HEK293 (cell line): ENCODE measurements at regions not wholly inside any gene's neighbourhood (a gene's known extent, or its start where the extent isn't known, plus 50 kb on each side); places are given as distances from the start of the nearest gene placed in this dataset.

Source experiments
- CTCF ChIA-PET: fragments of 350-600 bp; formaldehyde crosslinking; extraction: SDS; loops from one replicate; lab custom pipeline; 2021; ENCODE audit warnings: antibody characterized with exemption; lab: Yijun Ruan, JAX
- POLR2A ChIA-PET: fragments of 300-600 bp; formaldehyde crosslinking; extraction: SDS; loops from one replicate; lab custom pipeline; 2020; ENCODE audit warnings: antibody characterized with exemption, inconsistent platforms; lab: Yijun Ruan, JAX
- H3K27ac ChIP-seq: fragments of 200-500 bp; sonication (Bioruptor generic); 2 replicates; pipeline ENCODE4 v1.5.1; 2014; ENCODE audit warnings: low read depth, low read length, control low read depth, inconsistent platforms; ENCODE audit errors: extremely low read depth
- H3K36me3 ChIP-seq, 2 experiments: fragments of 200-500 bp in 1 of 2; sonication (Bioruptor generic) in 1 of 2; 1 replicate in 1 of 2; 2 replicates in 1 of 2; pipeline ENCODE4 v1.5.1; 2014 to 2017; ENCODE audit warnings: inconsistent platforms in 2 of 2, low read length in 2 of 2; ENCODE audit not compliant: control insufficient read depth in 2 of 2, insufficient read depth in 1 of 2
- H3K4me1 ChIP-seq: fragments of 200-500 bp; sonication (Bioruptor generic); 2 replicates; pipeline ENCODE4 v1.5.1; 2014; ENCODE audit warnings: mild to moderate bottlenecking, low read length, inconsistent platforms; ENCODE audit not compliant: control insufficient read depth, insufficient read depth
- H3K4me3 ChIP-seq: 2 replicates; pipeline ENCODE4 v1.5.1; 2011; ENCODE audit warnings: low read depth, mild to moderate bottlenecking, control low read depth, low read length, moderate library complexity
- H3K9me3 ChIP-seq: fragments of 200-500 bp; sonication (Bioruptor generic); 2 replicates; pipeline ENCODE4 v1.5.1; 2014; ENCODE audit warnings: low read depth, low read length, inconsistent platforms; ENCODE audit not compliant: control insufficient read depth, insufficient read depth
- GLI4 ChIP-seq: fragments of 450-650 bp; formaldehyde crosslinking; IDR thresholded peaks from 2 replicates; pipeline ENCODE4 v1.5.1; 2016; ENCODE audit warnings: missing biosample characterization, missing genetic modification characterization
- HOXC10 ChIP-seq: sonication (generic); formaldehyde crosslinking; IDR thresholded peaks from 2 replicates; pipeline ENCODE4 v1.8.1; 2023; ENCODE audit warnings: mild to moderate bottlenecking, missing genetic modification reagents
- HOXD13 ChIP-seq: sonication (generic); formaldehyde crosslinking; IDR thresholded peaks from 2 replicates; pipeline ENCODE4 v1.8.0; 2022; ENCODE audit warnings: missing genetic modification reagents, borderline replicate concordance
- PATZ1 ChIP-seq: fragments of 450-650 bp; formaldehyde crosslinking; IDR thresholded peaks from 2 replicates; pipeline ENCODE4 v1.5.1; 2016; ENCODE audit warnings: missing biosample characterization, missing genetic modification characterization
- SP3 ChIP-seq: fragments of 450-650 bp; formaldehyde crosslinking; IDR thresholded peaks from 2 replicates; pipeline ENCODE4 v1.5.1; 2016; ENCODE audit warnings: missing biosample characterization, missing genetic modification characterization
- ZBTB21 ChIP-seq: fragments of 450-650 bp; formaldehyde crosslinking; IDR thresholded peaks from 2 replicates; pipeline ENCODE4 v1.5.1; 2017; ENCODE audit warnings: missing biosample characterization, missing genetic modification characterization
- ZBTB7A ChIP-seq: fragments of 450-650 bp; formaldehyde crosslinking; IDR thresholded peaks from 2 replicates; pipeline ENCODE4 v1.5.1; 2016; ENCODE audit warnings: low read depth, missing biosample characterization, missing genetic modification characterization
- ZFP3 ChIP-seq: fragments of 450-650 bp; formaldehyde crosslinking; IDR thresholded peaks from 2 replicates; pipeline ENCODE4 v1.5.1; 2016; ENCODE audit warnings: low read depth, missing biosample characterization, missing genetic modification characterization
- ZNF114 ChIP-seq: fragments of 450-650 bp; formaldehyde crosslinking; IDR thresholded peaks from 2 replicates; pipeline ENCODE4 v1.5.0; 2017; ENCODE audit warnings: missing biosample characterization, missing genetic modification characterization
- ZNF133 ChIP-seq: fragments of 450-650 bp; formaldehyde crosslinking; IDR thresholded peaks from 2 replicates; pipeline ENCODE4 v1.5.1; 2016; ENCODE audit warnings: missing biosample characterization, missing genetic modification characterization
- ZNF24 ChIP-seq: fragments of 450-650 bp; formaldehyde crosslinking; IDR thresholded peaks from 2 replicates; pipeline ENCODE4 v1.5.1; 2016; ENCODE audit warnings: missing biosample characterization, missing genetic modification characterization
- ZNF560 ChIP-seq: fragments of 450-650 bp; formaldehyde crosslinking; IDR thresholded peaks from 2 replicates; pipeline ENCODE4 v1.5.1; 2017; ENCODE audit warnings: missing biosample characterization, missing genetic modification characterization, borderline replicate concordance
- ZNF596 ChIP-seq: fragments of 450-650 bp; IDR thresholded peaks from 2 replicates; pipeline ENCODE4 v1.5.0; 2018; ENCODE audit warnings: missing biosample characterization, mild to moderate bottlenecking, missing genetic modification characterization, moderate library complexity
- ZNF621 ChIP-seq: fragments of 450-650 bp; formaldehyde crosslinking; IDR thresholded peaks from 2 replicates; pipeline ENCODE4 v1.5.1; 2017; ENCODE audit warnings: missing biosample characterization, missing genetic modification characterization
- ZNF623 ChIP-seq: fragments of 450-650 bp; formaldehyde crosslinking; IDR thresholded peaks from 2 replicates; pipeline ENCODE4 v1.5.1; 2016; ENCODE audit warnings: missing biosample characterization, missing genetic modification characterization
- ZNF624 ChIP-seq: fragments of 450-650 bp; formaldehyde crosslinking; IDR thresholded peaks from 2 replicates; pipeline ENCODE4 v1.5.1; 2017; ENCODE audit warnings: missing biosample characterization, missing genetic modification characterization
- ZNF629 ChIP-seq: fragments of 450-650 bp; formaldehyde crosslinking; IDR thresholded peaks from 2 replicates; pipeline ENCODE4 v1.5.1; 2017; ENCODE audit warnings: missing biosample characterization, missing genetic modification characterization
- ZNF654 ChIP-seq: fragments of 450-650 bp; formaldehyde crosslinking; IDR thresholded peaks from 2 replicates; pipeline ENCODE4 v1.5.1; 2016; ENCODE audit warnings: low read depth, missing biosample characterization, missing genetic modification characterization
- ZSCAN23 ChIP-seq: fragments of 450-650 bp; formaldehyde crosslinking; IDR thresholded peaks from 2 replicates; pipeline ENCODE4 v1.5.1; 2016; ENCODE audit warnings: missing biosample characterization, missing genetic modification characterization
- ZSCAN30 ChIP-seq: fragments of 450-650 bp; IDR thresholded peaks from 2 replicates; pipeline ENCODE4 v1.5.1; 2018; ENCODE audit warnings: missing biosample characterization, mild to moderate bottlenecking, missing genetic modification characterization, moderate library complexity
- TF ChIP-seq, protein P1 (sequence below): fragments of 450-650 bp; formaldehyde crosslinking; IDR thresholded peaks from 2 replicates; pipeline ENCODE4 v1.5.1; 2017; ENCODE audit warnings: missing biosample characterization, missing genetic modification characterization
- TF ChIP-seq, protein P2 (sequence below): fragments of 450-650 bp; formaldehyde crosslinking; IDR thresholded peaks from 2 replicates; pipeline ENCODE4 v1.5.1; 2017; ENCODE audit warnings: missing biosample characterization, missing genetic modification characterization
- TF ChIP-seq, protein P3 (sequence below): fragments of 450-650 bp; formaldehyde crosslinking; IDR thresholded peaks from 2 replicates; pipeline ENCODE4 v1.5.1; 2016; ENCODE audit warnings: missing biosample characterization, missing genetic modification characterization

GRCh38 chr2:42854207-42854818 is 61.9 kb upstream of the HAAO start:
- Histone ChIP-seq H3K27ac (no peak overlapping the region), H3K36me3 (no peaks in the 10 kb centered on the region), H3K9me3 (no peaks in the 10 kb centered on the region)
- CTCF ChIA-PET = no interaction called here
- no peak for TF ChIP-seq ZNF596 (tag by site-specific recombination)
- TF ChIP-seq, all 188 proteins: peak for 0
- Histone ChIP-seq H3K4me3 (no peak overlapping the region), H3K4me1 (no peaks in the 10 kb centered on the region)
- POLR2A ChIA-PET = no interaction called here

DNA sequence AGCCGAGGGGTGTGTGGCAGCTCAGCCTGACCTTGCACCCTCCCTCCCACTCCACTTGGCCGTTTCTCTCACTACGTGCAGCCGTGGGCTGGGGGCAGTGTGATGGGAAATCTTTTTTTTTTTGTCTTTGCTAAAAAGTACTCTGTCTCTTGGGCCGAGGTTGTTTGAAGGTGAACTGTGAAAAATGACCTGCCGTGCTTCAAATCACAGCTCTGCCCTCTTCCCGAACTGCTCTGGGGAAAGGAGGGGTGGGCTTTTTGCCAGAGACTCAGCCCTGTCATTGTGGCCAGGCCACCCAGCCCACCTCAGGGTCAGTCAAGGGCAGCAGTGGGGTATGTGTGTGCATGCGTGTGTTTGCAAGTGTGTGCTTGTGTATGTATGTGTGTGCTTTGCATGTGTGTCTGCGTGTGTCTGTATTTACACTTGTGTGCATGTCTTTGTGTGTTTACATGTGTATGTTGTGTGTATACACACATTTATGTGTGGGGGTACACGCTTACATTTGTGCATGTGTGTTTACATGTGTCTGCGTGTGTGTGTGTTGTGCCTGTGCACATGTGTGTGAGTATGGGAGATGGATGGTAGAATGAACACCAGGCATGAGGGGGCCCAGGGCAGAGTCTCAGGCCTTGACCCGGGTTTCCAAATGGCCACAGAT is 61.3 kb upstream of the HAAO start:
- Histone ChIP-seq H3K4me3 (no peak overlapping the region), H3K27ac (no peak overlapping the region), H3K36me3 (no peaks in the 10 kb centered on the region), H3K4me1 (no peaks in the 10 kb centered on the region), H3K9me3 (no peaks in the 10 kb centered on the region)
- ChIA-PET CTCF (interaction anchor here (0.5 kb wide), 1 partner anchor 226 kb away, joined by 3 read pairs; no protein-coding TSS in a partner anchor), POLR2A (no interaction called here)
- TF ChIP-seq ZNF621 (no peak), ZNF24 (no peak)
- TF ChIP-seq, protein P1, sequence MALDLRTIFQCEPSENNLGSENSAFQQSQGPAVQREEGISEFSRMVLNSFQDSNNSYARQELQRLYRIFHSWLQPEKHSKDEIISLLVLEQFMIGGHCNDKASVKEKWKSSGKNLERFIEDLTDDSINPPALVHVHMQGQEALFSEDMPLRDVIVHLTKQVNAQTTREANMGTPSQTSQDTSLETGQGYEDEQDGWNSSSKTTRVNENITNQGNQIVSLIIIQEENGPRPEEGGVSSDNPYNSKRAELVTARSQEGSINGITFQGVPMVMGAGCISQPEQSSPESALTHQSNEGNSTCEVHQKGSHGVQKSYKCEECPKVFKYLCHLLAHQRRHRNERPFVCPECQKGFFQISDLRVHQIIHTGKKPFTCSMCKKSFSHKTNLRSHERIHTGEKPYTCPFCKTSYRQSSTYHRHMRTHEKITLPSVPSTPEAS (tag by site-specific recombination) = peak; percentile 65

DNA sequence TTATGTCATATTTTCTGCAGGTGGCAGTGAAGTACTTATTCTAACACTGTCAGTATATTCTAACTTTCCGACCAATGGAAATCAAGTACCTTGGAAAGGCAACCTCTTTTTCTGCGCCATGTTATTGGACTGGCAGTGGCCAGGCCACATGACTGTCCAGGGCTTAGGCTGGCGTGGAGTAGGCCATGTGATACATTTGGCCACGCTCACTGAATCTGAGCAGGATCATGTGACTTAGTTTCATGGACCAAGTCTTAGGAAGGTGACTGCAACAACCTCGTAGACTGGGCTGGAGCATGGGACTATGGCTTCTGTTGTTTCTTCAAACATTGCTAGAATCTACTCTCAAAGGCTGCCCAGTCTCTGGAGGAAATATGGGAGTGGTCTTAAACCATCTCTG is 60.4 kb upstream of the HAAO start:
- H3K4me1 ChIP-seq = no peaks in the 10 kb centered on the region
- no peaks in the 10 kb centered on the region for H3K36me3 ChIP-seq
- no peak overlapping the region for H3K4me3 ChIP-seq
- H3K27ac ChIP-seq = no peak overlapping the region
- ChIA-PET POLR2A (no interaction called here), CTCF (interaction anchor here (0.6 kb wide), 1 partner anchor 690 kb away, joined by 4 read pairs; no protein-coding TSS in a partner anchor)
- H3K9me3 ChIP-seq = no peaks in the 10 kb centered on the region
- TF ChIP-seq HOXC10 (CRISPR knock-in tag) (no peak), GLI4 (tag by site-specific recombination) (no peak), ZSCAN30 (no peak), ZSCAN23 (tag by site-specific recombination) (no peak), ZBTB21 (tag by site-specific recombination) (no peak), ZNF624 (no peak), ZNF654 (no peak), ZNF560 (tag by site-specific recombination) (no peak), HOXD13 (CRISPR knock-in tag) (no peak), ZNF133 (no peak), PATZ1 (tag by site-specific recombination) (no peak), ZFP3 (tag by site-specific recombination) (no peak), ZNF114 (tag by site-specific recombination) (no peak), ZBTB7A (tag by site-specific recombination) (no peak), ZNF629 (tag by site-specific recombination) (no peak), SP3 (tag by site-specific recombination) (no peak), ZNF623 (tag by site-specific recombination) (no peak)
- TF ChIP-seq, protein P2, sequence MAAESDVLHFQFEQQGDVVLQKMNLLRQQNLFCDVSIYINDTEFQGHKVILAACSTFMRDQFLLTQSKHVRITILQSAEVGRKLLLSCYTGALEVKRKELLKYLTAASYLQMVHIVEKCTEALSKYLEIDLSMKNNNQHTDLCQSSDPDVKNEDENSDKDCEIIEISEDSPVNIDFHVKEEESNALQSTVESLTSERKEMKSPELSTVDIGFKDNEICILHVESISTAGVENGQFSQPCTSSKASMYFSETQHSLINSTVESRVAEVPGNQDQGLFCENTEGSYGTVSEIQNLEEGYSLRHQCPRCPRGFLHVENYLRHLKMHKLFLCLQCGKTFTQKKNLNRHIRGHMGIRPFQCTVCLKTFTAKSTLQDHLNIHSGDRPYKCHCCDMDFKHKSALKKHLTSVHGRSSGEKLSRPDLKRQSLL (tag by site-specific recombination) = no peak
- TF ChIP-seq, protein P3, sequence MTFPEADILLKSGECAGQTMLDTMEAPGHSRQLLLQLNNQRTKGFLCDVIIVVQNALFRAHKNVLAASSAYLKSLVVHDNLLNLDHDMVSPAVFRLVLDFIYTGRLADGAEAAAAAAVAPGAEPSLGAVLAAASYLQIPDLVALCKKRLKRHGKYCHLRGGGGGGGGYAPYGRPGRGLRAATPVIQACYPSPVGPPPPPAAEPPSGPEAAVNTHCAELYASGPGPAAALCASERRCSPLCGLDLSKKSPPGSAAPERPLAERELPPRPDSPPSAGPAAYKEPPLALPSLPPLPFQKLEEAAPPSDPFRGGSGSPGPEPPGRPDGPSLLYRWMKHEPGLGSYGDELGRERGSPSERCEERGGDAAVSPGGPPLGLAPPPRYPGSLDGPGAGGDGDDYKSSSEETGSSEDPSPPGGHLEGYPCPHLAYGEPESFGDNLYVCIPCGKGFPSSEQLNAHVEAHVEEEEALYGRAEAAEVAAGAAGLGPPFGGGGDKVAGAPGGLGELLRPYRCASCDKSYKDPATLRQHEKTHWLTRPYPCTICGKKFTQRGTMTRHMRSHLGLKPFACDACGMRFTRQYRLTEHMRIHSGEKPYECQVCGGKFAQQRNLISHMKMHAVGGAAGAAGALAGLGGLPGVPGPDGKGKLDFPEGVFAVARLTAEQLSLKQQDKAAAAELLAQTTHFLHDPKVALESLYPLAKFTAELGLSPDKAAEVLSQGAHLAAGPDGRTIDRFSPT = no peak
